ENCODE measurements at regions not wholly inside any gene's neighbourhood (a gene's known extent, or its start where the extent isn't known, plus 50 kb on each side); places are given as distances from the start of the nearest gene placed in this dataset.
"Not testable (repeated sequence)": the region's sequence is repeated elsewhere in the genome, so short reads cannot be mapped to it uniquely, and the experiment has no call there.

DNA sequence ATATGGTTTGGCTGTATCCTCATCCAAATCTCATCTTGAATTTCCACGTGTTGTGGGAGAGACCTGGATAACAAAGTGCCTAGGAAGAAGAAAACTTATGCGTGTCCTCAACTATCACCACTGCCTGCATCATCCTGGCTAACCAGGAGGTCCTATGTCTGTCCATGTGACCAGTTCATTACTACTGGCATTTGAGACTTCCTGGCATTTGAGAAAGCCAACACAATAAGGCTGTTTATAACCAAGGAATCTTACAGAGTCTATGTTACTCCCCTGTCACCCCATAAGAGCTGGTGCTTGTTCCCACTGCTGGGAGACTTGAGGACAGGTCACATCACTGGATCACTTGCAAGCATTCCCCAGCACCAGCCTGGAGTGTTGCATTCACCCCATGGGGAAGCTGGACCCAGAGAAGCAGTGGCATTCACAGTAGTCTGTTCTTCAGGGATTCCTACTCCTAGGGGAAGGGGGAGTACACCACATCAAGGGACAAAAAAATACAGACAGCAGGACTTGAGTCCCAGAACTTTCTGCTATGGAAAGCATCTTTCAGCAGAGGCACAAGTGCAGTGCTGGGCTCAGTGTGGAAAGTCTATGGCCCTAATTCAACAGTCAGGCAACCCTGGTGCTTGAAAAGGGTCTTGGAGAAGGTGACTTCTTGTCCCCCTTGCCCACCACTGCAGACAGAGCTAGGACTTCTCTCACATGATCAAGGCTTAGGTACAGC lies 717.1 kb downstream of the SEMA5A start:
- DNase-seq, result no peak

DNA sequence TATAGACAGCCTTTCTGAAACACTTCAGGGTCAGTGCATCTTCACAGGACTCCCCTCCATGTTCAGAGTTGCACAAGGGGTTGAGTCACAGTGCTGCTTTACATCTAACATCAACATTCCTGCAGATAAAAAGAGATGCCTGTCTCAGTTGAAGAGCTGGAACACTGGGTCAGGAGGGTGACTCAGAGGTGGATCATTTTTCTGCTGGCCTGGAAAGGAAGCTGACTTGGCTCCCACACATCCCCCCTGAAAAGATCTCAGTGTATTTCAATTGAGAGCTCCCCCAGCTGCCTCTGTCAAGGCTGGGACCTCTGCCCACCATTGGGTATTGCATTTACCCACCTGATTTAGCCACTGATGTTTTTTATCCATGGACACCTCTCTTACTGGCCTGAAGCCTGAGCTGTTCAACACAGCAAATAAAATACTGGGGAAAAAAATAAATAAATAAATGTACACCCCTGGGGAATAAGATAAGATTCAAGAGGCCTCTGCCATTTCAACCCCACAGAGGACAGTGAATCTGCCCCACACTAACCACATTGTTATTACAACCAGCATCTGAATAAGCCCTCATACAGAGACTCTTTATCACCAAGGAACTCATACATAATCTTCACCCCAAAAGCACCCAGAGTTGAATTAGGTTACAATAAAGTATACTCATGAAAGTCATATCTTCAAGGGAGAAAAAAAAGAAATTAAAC lies 716.4 kb downstream of the SEMA5A start:
- no peak for DNase-seq

DNA sequence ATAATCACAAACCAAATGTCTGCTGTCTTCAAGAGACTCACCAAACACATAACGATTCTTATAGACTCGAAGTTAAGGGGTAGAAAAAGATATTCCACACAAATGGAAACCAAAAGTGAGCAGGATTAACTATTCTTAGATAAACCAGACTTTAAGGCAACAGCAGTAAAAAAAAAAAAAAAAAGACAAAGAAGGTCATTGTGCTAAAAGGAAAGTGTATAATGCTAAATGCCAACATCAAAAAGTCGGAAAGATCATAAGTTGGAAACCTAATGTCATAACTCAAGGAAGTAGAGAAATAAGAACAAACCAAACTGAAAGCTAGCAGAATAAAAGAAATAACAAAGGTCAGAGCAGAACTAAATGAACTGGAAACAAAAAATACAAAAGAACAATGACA lies 714.6 kb downstream of the SEMA5A start:
- DNase-seq, result no peak

DNA sequence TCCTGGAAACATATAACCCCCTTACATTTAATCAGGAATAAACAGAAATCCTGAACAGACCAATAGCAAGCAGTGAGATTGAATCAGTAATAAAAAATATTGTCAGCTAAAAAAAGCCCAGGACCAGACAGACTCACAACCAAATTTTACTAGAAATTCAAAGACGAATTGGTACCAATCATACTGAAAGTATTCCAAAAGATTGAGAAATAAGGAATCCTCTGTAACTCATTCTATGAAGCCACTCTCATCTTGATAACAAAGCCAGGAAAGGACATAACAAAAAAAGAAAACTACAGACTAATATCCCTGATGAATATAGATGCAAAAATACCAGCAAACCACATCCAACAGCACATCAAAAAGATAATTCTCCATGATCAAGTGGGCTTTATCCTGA lies 714.0 kb downstream of the SEMA5A start:
- no peak for DNase-seq

DNA sequence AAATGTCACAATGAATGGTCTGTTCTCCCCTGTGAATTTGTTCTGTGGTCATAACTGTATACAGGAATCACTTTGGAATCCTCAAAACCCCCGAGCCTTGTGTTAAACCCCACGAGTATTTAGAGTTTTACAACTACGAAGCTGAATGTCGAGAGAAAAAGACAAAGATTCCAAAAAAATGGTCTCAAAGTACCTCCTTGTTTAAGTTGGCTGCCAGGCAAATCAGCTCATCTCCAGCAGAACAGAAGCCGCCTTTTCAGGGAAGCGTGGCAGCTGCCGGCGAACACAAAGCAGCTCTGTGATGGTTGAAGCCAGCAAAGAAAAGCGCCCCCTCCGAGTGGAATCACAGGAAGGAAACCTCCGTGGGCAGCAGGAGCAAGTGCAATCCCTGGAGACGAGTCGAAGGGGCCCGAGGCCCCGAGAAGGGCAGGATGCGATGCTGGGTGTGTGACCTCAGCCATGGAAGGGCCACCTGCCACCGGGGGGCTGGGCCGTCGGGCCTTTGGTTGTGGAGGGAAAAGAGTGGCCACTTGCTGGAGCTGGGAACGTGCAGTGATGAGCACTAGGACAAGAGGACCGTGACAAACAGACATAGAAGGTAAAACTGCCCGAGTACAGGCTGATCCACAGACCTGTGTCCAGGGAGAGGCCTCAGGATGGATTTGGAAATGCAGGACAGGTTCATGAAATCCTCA lies 706.4 kb downstream of the SEMA5A start:
- DNase-seq, result no peak

DNA sequence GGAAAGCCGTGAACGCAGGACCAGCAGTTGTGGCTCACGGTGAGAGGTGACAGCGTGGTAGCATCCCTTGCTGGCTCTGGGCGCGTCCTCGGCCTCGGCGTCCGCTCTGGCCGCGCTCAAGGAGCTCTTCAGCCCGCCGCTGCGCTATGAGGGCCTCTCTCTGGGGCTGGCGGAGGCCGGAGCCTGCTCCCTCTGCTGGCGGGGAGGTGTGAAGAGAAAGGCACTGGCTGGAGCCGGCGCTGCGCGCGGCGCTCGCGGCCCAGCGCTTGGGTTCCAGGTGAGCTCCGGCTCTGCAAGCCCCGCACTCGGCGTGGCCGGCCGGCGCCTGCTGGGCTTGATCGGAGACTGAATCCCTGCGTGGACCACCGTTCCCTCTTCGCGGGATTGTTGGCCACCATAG lies 705.6 kb downstream of the SEMA5A start:
- DNase-seq, result no peak

DNA sequence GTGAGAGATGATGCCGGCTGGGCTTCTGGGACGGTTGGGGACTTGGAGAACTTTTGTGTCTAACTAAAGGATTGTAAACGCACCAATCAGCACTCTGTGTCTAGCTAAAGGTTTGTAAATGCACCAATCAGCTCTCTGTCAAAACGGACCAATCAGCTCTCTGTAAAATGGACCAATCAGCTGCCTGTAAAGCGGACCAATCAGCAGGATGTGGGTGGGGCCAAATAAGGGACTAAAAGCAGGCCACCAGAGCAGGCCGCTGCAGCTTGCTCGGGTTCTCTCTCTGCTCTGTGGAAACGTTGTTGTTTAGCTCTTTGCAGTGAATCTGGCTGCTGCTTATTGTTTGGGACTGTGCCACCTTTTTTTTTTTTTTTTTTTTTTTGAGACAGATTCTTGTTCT lies 705.1 kb downstream of the SEMA5A start:
- not testable (repeated sequence) for DNase-seq

DNA sequence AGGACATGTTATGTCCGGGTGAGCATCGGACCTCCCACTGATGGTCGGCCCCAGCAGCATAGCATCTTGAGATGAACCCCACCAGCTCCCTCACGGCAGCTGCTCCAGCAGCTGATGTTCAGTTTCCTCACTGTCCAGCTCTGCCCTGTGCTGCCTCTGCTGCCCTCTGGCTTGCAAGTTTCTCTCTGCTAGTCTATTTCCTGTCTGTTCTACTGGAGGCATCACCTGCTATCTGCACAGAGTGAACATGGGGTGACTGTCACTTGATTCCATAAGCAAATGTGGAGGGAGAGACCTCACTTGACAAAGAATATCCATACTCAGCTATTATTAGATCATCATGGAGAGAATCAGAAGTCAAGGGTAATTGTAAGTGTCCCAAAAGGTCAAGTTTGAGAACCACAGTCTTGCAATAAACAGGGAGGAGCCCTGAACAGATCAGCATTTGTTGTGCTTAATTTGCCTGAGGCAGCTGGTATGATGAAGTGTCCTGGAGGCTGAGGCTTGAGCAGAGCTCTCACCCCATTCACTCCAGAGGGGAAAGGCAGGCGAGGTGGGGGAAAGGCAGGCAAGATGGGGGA lies 702.8 kb downstream of the SEMA5A start:
- DNase-seq, result no peak

DNA sequence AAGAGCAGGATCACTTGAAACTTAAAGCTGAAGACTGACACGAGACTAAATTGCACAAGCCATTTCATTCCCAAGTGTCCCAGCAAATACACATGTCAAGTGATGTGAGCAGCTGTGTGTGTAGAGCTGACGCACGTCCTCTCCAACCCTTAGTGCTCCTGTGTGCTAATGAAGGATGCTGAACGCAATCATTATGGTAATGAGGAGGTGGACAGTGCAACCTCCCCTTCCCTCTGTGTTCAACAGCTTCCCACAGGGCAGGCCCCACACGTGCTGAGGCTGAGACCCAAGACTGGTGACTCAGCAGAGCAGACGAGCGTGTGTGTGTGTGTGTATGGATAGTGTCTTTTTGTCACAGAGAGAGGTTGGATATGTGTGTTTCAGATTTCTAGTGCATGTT lies 702.1 kb downstream of the SEMA5A start:
- no peak for DNase-seq

DNA sequence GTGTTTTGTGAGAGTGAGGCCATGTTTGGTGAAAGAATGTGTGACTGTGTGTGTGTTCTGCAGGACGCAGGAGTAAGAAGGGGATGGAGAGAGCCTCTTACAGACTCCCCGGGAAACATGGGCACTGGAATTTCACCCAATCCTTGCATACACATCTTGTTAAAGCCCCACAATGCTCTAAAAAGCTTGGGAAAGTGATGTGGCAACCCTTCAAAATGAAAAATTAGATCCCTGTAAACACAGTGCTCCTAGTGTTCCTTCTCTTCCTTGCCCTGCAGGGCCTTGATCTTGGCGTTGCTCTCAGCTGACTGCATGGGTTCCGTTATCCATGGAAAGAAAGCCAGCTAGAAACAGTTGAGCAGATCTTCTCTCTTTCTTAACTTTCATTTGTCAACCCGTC lies 701.7 kb downstream of the SEMA5A start:
- no peak for DNase-seq

DNA sequence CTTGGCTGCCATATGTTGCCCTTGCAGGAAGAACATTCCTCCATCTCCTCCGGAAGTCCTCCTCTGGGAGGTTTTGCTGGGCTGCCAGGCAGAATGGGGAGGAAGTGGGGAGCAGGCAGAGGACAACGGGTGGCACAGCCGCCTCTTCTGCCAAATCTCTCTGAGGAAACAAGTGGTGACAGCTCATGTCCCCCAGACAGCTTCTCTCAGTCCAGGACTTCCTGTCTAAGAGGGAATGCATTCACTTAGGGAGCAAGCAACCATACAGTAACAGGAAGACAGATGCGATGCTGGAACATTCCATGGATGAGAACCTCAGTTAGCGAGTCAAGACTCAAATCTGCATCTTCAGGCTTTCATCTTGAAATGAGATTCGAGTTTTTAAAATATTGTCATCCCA lies 701.0 kb downstream of the SEMA5A start:
- DNase-seq, result no peak

DNA sequence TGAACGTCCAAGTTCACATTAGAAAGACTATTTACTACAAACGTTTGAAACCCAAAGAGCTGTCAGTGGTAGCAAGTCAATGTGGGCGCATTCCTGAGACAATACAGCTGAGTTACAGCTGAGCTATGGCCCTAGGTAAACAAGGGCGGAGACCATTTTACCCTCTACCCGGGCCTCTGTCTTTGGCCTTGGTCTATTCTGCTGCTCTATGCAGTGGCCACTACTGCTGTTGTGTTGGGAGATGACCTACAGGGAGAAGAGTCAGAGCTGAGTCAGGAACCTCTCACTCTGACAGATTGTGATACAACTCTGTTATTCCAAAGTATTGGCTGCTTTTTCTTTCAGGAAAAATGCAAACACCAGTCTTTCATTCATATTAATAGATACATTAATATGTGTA lies 700.6 kb downstream of the SEMA5A start:
- DNase-seq, result no peak

DNA sequence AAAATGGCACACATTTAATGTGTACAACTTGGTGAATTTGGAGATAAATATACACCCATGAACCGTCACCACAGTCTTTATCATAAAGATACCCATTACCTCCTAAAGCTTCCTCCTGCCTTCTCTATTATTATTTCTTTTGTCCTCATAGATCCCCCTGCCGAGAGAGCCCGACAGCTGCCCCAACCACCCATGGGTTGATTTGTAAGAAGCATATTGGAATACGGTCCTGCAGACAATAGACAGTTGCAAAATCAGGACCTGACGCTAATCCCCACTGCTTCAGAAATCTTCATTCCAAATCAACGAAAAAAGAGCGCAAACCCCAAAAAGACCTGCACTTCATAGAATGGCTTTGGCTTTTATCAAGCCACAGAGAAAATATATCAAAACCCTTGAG lies 697.5 kb downstream of the SEMA5A start:
- no peak for DNase-seq

DNA sequence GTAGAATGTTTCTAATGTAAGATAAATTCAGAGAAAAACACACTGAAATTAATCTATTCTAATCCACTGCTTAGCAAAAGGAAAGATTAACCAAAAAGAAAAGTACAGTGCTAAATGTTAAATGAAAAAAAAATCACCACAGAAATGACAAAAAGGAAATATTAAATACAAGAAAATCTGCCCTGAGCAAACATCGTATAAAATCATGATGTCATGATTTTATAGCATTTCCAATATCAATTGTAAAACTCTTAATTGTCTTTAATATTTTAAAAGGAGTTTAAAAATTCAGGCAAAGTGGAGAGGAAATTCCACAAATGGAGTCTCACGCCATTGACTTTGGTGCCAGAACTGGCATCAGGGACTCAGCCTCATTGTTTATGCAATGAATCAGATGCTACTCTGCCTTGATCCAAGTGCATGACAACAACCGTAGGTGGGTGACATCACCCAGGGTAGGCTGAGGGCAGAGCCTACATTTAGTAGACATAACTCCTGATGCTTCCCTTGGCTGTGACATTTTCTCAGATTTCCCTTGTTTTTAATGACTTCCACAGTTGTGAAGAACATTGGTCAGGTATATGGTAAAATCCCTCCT lies 696.8 kb downstream of the SEMA5A start:
- DNase-seq, result no peak

DNA sequence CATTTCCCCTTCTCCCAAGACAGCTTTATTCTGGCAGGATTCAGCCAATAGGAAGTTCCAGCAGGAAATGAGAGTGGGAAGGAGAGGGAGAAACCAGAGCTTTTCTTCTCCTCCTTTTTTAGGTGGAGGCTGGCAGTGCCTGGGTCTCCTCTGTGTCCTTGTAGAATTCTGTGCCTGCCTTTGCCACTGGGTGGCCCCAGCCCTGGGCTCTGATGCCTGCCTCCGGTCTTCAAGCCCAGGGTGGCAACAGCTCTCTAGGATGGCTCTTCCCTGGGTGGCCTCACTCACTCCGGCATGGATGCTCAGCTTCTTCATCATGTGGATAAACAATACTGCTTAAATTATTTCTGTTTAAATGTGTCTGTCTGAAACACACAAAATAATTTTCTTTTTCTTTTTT lies 694.8 kb downstream of the SEMA5A start:
- DNase-seq, result no peak

DNA sequence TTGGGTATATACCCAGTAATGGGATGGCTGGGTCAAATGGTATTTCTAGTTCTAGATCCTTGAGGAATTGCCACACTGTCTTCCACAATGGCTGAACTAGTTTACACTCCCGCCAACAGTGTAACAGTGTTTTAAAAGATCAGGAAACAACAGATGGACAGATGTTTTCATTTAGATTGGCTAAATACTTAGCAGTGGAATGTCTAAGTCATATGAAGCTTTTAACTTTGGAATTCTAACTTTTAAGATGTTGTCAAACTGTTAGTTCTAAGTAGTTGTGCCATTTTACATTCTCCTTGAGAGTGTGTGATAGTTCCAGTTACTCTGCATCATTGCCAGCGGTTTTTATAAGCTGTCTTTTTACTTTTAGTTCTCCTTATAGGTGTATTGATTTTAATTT lies 688.8 kb downstream of the SEMA5A start:
- DNase-seq, result no peak

DNA sequence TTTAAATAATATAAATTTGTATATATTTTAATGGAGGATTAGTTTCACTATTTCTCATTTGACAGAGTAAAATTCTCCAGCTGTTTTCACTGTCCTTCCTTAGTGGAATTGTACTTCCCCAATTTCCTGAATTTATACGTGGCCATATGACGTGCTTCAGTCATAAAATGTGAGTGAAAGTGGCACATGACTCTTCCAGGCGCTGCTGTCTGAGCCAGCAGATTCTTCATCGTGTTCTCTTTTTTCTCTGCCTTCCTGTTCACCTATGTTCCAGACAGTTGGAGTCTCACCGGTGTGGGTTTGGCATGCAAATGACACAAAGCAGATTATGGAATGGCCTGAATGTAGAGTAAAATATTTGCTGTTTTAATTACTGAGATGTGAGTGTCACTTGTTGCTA lies 684.1 kb downstream of the SEMA5A start:
- no peak for DNase-seq

DNA sequence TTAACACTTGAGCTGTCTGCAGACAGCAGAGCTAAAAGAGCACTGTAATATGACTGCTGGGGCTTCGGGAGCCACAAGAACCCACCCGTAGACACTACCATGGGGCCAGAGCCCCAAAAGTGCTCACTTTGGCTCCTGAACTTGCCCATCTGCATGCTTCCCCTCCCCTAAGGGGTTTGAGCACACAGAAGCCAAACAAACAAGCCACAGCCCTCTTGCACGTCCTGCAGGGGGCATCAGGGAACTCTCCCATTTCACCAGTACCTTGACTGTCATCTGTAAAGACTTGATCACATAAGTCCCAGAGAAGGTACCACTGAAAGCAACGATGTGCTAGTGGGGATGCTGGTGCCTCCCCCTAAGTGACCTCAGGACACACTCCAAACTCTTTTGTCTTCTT lies 681.8 kb downstream of the SEMA5A start:
- no peak for DNase-seq

DNA sequence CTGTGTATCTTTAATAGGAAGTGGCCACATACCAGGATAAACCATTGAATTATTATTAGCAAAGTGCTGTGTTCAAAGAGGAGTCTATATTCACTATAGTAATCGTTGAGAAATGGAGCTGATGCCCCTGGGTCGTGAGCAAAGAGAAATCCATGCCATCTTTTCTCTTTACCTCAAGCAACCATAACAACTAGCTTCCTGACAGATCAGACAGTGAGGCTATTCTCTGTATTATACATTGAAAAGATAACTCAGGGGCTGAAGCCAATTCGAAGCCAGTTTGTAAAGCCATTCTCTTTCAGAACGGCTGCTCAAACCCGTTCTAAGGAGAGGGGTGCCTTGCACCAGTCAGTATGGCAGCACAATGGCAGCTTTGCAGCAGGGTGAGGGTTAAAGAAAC lies 680.6 kb downstream of the SEMA5A start:
- DNase-seq, result no peak

DNA sequence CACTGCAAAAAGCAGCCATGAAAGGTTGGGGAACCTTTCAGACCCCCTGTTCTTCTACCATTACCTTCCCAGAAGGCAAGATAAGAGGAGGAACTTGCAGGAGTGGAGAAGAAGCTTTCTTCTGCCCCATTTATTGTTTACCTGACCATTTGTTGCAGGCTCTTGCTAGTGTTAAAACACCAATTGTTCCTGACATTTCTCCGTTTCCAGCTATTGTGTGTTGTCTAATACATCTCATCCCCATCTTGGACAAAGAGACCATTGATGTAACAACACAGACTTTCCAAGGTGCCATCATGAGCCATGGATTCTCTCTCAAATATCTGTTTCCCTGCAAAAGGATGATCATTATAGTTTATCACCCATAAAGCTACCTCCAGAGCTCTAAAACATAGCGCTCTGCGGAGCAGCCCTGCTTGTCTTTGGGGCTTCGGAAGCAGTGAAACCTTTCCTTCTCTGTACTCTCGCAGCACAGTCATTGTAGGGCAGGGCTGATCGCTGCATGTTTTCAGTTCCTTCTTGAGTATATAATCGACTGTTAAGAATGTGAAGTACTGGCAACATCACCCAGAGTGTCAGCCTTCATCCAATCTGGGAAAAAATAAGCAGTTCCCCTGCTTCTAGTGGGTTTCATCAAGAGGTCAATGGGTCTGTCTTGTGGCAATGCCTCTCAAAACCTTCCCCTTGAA lies 680.0 kb downstream of the SEMA5A start:
- no peak for DNase-seq

DNA sequence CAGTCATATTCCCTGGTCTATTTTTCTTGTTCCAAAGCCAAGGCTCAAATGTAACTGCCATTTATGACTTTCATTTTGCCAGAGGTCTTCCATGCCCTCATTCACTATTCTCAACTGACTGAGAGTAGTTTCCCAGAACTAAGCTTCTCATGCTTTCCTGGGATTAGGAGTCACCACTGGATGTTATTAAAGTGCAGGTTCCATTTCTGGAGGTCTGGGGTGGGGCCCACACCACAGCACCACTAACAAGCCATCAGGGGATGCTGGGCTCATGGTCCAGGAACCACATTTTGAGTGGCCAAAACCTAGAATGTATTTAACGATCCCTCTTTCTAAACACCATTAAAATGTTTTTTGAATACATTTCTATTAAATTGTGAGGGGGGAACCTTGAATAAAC lies 677.6 kb downstream of the SEMA5A start:
- no peak for DNase-seq

DNA sequence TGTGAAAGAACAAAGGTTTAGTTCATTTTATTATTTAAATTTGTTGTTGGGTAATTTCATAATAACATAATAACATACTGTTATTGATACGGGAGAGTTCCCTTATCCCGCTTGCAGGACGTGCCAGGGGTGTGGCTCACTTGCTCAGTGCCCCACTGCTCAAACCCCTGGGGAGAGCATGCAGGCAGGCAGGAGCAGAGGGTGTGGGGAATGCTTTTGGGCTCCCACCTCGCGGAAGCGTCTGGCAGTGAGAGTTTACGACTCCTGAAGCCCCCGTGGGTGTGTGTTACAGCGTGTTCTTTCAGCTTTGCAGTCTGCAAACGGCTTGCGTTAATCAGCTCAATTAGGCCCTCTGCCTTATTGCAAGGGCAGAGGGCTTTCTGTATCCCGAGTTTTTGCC lies 675.9 kb downstream of the SEMA5A start:
- DNase-seq, result no peak
